GM12878 (cell line): ENCODE measurements at regions not wholly inside any gene's neighbourhood (a gene's known extent, or its start where the extent isn't known, plus 50 kb on each side); places are given as distances from the start of the nearest gene placed in this dataset.

Experiments used
- ATAC-seq: fragments of 200-7000 bp; cut with Tn5 transposase; 3 replicates; pipeline ENCODE4 v1.9.1; 2020; ENCODE audit warnings: mild to moderate bottlenecking, moderate library complexity
- BruUV-seq: library from RNA; stranded (reverse); fragments of 400-500 nt; replicated peaks from 2 replicates; lab custom pipeline; 2021; lab: Mats Ljungman, UMichigan
- CTCF ChIA-PET: fragments of 300-600 bp; sonication (Branson Sonifier 250); formaldehyde crosslinking; extraction: SDS; loops from one replicate; lab custom pipeline; 2021; ENCODE audit warnings: inconsistent platforms; lab: Yijun Ruan, JAX
- POLR2A ChIA-PET: fragments of 350-600 bp; formaldehyde crosslinking; extraction: SDS; loops from one replicate; lab custom pipeline; 2021; ENCODE audit warnings: inconsistent platforms; lab: Charles Lee
- RAD21 ChIA-PET: fragments of 300-600 bp; sonication (Branson Sonifier 250); formaldehyde crosslinking; loops from one replicate; lab custom pipeline; 2023; ENCODE audit warnings: antibody characterized with exemption; ENCODE audit not compliant: unreplicated experiment; lab: Charles Lee
- SMC1A ChIA-PET: fragments of 300-600 bp; sonication (Branson Sonifier 250); formaldehyde crosslinking; loops from one replicate; lab custom pipeline; 2023; ENCODE audit not compliant: unreplicated experiment, uncharacterized antibody; lab: Charles Lee
- DNase-seq: peaks from one replicate; pipeline ENCODE4 v3.0.0-alpha.2; 2011; ENCODE audit warnings: low read depth, low spot score
- FAIRE-seq: peaks from 3 replicates; lab custom pipeline; 2011; peaks lifted over from hg19 to GRCh38; lab: Jason Lieb, UNC
- H2AFZ ChIP-seq: 2 replicates; pipeline ENCODE4 v1.6.0; 2011; ENCODE audit warnings: low read depth, low read length, control low read depth; ENCODE audit not compliant: control insufficient read depth
- H3K27ac ChIP-seq: 2 replicates; pipeline ENCODE4 v1.5.1; 2011; ENCODE audit warnings: control low read depth; ENCODE audit not compliant: control insufficient read depth, insufficient read depth
- H3K27me3 ChIP-seq, 2 experiments: replicated peaks in 1 of 2; 2 replicates each; pipeline versions ENCODE4 v1.6.0 to v1.6.1; 2011; ENCODE audit warnings: low read length in 1 of 2; ENCODE audit not compliant: control insufficient read depth in 2 of 2, insufficient read depth in 2 of 2
- H3K36me3 ChIP-seq, 2 experiments: 2 replicates each; pipeline ENCODE4 v1.5.1; 2011; ENCODE audit warnings: low read length in 1 of 2; ENCODE audit not compliant: control insufficient read depth in 2 of 2, insufficient read depth in 2 of 2
- H3K4me1 ChIP-seq: 2 replicates; pipeline ENCODE4 v1.6.1; 2011; ENCODE audit warnings: mild to moderate bottlenecking, low read length, moderate library complexity, mixed read lengths; ENCODE audit not compliant: control insufficient read depth, insufficient read depth
- H3K4me2 ChIP-seq: 2 replicates; pipeline ENCODE4 v1.6.0; 2011; ENCODE audit warnings: control low read depth; ENCODE audit not compliant: control insufficient read depth, insufficient read depth
- H3K4me3 ChIP-seq: fragments of 200-600 bp; sonication (generic); 2 replicates; pipeline ENCODE4 v1.5.1; 2016
- H3K79me2 ChIP-seq: 2 replicates; pipeline ENCODE4 v1.6.0; 2011; ENCODE audit warnings: low read length; ENCODE audit not compliant: control insufficient read depth, insufficient read depth
- H3K9ac ChIP-seq: 2 replicates; pipeline ENCODE4 v1.8.0; 2011; ENCODE audit warnings: low read length, control low read depth, mixed read lengths; ENCODE audit not compliant: control insufficient read depth, insufficient read depth
- H3K9me3 ChIP-seq: replicated peaks from 3 replicates; pipeline ENCODE4 v1.5.1; 2011; ENCODE audit warnings: mild to moderate bottlenecking, low read length; ENCODE audit not compliant: control insufficient read depth, insufficient read depth
- H4K20me1 ChIP-seq: 2 replicates; pipeline ENCODE4 v1.6.0; 2011; ENCODE audit not compliant: control insufficient read depth, insufficient read depth
- CHD4 ChIP-seq: fragments of 200-600 bp; sonication (generic); IDR thresholded peaks from 2 replicates; pipeline ENCODE4 v1.6.1; 2016; ENCODE audit warnings: mild to moderate bottlenecking
- ETV6 ChIP-seq, 2 experiments: fragments of 450-650 bp in 1 of 2; IDR thresholded peaks in 1 of 2; conservative IDR thresholded peaks in 1 of 2; 2 replicates each; pipeline ENCODE4 v1.6.1; 2014; ENCODE audit warnings: antibody characterized with exemption in 1 of 2, borderline replicate concordance in 1 of 2, low read depth in 1 of 2, mild to moderate bottlenecking in 1 of 2, moderate library complexity in 1 of 2
- MTA2 ChIP-seq: fragments of 450-650 bp; IDR thresholded peaks from 2 replicates; pipeline ENCODE4 v1.6.1; 2016; ENCODE audit warnings: low read depth, mild to moderate bottlenecking, moderate library complexity
- SPI1 ChIP-seq: IDR thresholded peaks from 2 replicates; pipeline ENCODE4 v1.6.1; 2011; ENCODE audit warnings: low read depth, mild to moderate bottlenecking, low read length, moderate library complexity, borderline replicate concordance; ENCODE audit not compliant: insufficient read depth
- SUPT20H ChIP-seq: IDR thresholded peaks from 2 replicates; pipeline ENCODE4 v1.6.1; 2011; ENCODE audit warnings: low read depth, mild to moderate bottlenecking, low read length, moderate library complexity, borderline replicate concordance; ENCODE audit not compliant: control insufficient read depth
- whole genome bisulfite sequencing: methylation state at CpG from one replicate; pipeline ENCODE4 v1.1.6; 2016; ENCODE audit warnings: low lambda C conversion rate; ENCODE audit not compliant: insufficient replicate concordance, insufficient coverage; ENCODE audit errors: missing lambda C conversion rate; 5-methylcytosine and 5-hydroxymethylcytosine counted together
- in situ Hi-C: fragments of 300-500 bp; cut with MboI; formaldehyde crosslinking; loops from 9 replicates; pipeline ENCODE4 v1.14.3; 2018; ENCODE audit warnings: mixed read lengths
- intact Hi-C: fragments of 100-400 bp; cut with micrococcal nuclease; formaldehyde crosslinking; loops from one replicate; pipeline ENCODE4 v1.14.2; 2022; ENCODE audit not compliant: unreplicated experiment
- TF ChIP-seq, protein P1 (sequence below): fragments of 450-650 bp; IDR thresholded peaks from 2 replicates; pipeline ENCODE4 v1.6.1; 2016; ENCODE audit warnings: mild to moderate bottlenecking
- TF ChIP-seq, protein P2 (sequence below): IDR thresholded peaks from 2 replicates; pipeline ENCODE4 v1.6.1; 2012; ENCODE audit warnings: improper control_type of control experiment, low read depth, low read length; ENCODE audit not compliant: insufficient replicate concordance
- TF ChIP-seq, protein P3 (sequence below): fragments of 450-650 bp; IDR thresholded peaks from 2 replicates; pipeline ENCODE4 v1.6.1; 2017; ENCODE audit warnings: mild to moderate bottlenecking

DNA sequence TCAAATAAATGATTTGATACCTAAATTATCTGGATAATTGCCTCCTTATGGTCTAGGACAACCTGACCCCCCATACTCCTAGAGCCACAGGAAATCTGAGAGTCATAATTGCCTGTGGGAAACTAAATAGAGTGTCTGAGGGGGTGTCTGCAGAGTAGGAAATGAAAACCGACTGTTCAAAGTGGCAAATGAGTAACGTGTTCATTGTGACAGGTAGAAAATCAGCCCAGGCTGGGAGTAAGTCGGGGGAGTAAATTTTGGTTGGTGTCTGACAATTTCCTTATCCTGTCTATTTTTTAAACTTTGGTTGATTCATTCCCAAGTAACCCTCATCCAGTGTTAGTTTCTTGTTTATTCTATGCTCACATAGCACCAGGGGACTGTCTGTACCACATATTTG lies 51.6 kb upstream of the HOXC13 start:
- Histone ChIP-seq H3K9ac (no peak overlapping the region), H3K27me3 (no peaks in the 10 kb centered on the region), H3K9me3 (no peaks in the 10 kb centered on the region), H3K4me3 (no peak overlapping the region), H3K79me2 (no peaks in the 10 kb centered on the region), H3K27ac (no peak overlapping the region), H4K20me1 (no peaks in the 10 kb centered on the region; the same call in 1 of the 2 replicates), H3K36me3 (no peaks in the 10 kb centered on the region), H3K4me2 (no peak overlapping the region), H2AFZ (no peak overlapping the region), H3K4me1 (no peaks in the 10 kb centered on the region)
- POLR2A ChIA-PET: no interaction called here
- TF ChIP-seq, protein P1, sequence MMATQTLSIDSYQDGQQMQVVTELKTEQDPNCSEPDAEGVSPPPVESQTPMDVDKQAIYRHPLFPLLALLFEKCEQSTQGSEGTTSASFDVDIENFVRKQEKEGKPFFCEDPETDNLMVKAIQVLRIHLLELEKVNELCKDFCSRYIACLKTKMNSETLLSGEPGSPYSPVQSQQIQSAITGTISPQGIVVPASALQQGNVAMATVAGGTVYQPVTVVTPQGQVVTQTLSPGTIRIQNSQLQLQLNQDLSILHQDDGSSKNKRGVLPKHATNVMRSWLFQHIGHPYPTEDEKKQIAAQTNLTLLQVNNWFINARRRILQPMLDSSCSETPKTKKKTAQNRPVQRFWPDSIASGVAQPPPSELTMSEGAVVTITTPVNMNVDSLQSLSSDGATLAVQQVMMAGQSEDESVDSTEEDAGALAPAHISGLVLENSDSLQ: no peak
- TF ChIP-seq MTA2: no peak
- no TSS peak for BruUV-seq
- FAIRE-seq (no peak), ATAC-seq (no peak), DNase-seq (no peak)
- 9% methylated on average over 3 of the region's 3 CpGs for WGBS
- intact Hi-C loops: no loop called here
- RAD21 ChIA-PET: no interaction called here
- in situ Hi-C loops: no loop called here
- SMC1A ChIA-PET: no interaction called here
- CTCF ChIA-PET: no interaction called here

DNA sequence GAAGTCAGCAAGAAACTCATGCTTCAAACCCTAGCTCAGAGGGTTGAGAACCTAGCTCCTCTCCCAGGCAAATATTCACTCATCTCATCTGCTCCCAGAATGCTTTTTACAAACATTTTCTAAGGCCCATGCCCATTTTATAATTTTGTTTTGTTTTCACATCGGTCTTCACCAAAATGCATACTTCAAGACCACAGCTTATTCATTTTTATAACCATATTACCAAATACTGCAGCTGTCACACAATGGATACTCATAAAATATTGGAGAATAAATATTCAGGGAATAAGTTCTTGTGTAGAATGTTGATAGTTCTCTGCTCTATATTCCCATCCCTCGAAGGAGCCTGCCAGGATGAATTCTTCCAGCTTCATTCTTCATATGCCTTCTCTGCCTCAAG lies 50.8 kb upstream of the HOXC13 start:
- ChIA-PET SMC1A (interaction anchor here (1.6 kb wide), 1 partner anchor 12 kb away, joined by 5 read pairs; no protein-coding TSS in a partner anchor), RAD21 (no interaction called here), POLR2A (no interaction called here), CTCF (interaction anchor here (0.8 to 1.2 kb wide), 3 partner anchors 19 to 144 kb away, joined by 3 read pairs; no protein-coding TSS in a partner anchor)
- H3K9ac ChIP-seq: no peak overlapping the region
- intact Hi-C loops: no loop called here
- WGBS: 18% methylated on average over 2 of the region's 2 CpGs
- H3K27ac ChIP-seq: no peak overlapping the region
- DNase-seq (no peak), ATAC-seq (no peak), FAIRE-seq (no peak)
- H2AFZ ChIP-seq: no peak overlapping the region
- no peaks in the 10 kb centered on the region for H3K27me3 ChIP-seq
- H3K36me3 ChIP-seq: no peaks in the 10 kb centered on the region
- H3K9me3 ChIP-seq: no peaks in the 10 kb centered on the region
- TF ChIP-seq SUPT20H: no peak
- no peak for TF ChIP-seq SPI1
- TF ChIP-seq CHD4: no peak
- no peak for TF ChIP-seq ETV6 (conservative IDR thresholded peaks at IDR 0.05 in 1 of 2, IDR thresholded peaks at IDR 0.05 in 1 of 2; ENCODE audit: borderline replicate concordance in 1 of 2, low read depth in 1 of 2)
- TF ChIP-seq, protein P2, sequence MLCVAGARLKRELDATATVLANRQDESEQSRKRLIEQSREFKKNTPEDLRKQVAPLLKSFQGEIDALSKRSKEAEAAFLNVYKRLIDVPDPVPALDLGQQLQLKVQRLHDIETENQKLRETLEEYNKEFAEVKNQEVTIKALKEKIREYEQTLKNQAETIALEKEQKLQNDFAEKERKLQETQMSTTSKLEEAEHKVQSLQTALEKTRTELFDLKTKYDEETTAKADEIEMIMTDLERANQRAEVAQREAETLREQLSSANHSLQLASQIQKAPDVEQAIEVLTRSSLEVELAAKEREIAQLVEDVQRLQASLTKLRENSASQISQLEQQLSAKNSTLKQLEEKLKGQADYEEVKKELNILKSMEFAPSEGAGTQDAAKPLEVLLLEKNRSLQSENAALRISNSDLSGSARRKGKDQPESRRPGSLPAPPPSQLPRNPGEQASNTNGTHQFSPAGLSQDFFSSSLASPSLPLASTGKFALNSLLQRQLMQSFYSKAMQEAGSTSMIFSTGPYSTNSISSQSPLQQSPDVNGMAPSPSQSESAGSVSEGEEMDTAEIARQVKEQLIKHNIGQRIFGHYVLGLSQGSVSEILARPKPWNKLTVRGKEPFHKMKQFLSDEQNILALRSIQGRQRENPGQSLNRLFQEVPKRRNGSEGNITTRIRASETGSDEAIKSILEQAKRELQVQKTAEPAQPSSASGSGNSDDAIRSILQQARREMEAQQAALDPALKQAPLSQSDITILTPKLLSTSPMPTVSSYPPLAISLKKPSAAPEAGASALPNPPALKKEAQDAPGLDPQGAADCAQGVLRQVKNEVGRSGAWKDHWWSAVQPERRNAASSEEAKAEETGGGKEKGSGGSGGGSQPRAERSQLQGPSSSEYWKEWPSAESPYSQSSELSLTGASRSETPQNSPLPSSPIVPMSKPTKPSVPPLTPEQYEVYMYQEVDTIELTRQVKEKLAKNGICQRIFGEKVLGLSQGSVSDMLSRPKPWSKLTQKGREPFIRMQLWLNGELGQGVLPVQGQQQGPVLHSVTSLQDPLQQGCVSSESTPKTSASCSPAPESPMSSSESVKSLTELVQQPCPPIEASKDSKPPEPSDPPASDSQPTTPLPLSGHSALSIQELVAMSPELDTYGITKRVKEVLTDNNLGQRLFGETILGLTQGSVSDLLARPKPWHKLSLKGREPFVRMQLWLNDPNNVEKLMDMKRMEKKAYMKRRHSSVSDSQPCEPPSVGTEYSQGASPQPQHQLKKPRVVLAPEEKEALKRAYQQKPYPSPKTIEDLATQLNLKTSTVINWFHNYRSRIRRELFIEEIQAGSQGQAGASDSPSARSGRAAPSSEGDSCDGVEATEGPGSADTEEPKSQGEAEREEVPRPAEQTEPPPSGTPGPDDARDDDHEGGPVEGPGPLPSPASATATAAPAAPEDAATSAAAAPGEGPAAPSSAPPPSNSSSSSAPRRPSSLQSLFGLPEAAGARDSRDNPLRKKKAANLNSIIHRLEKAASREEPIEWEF: no peak
- TF ChIP-seq, protein P3, sequence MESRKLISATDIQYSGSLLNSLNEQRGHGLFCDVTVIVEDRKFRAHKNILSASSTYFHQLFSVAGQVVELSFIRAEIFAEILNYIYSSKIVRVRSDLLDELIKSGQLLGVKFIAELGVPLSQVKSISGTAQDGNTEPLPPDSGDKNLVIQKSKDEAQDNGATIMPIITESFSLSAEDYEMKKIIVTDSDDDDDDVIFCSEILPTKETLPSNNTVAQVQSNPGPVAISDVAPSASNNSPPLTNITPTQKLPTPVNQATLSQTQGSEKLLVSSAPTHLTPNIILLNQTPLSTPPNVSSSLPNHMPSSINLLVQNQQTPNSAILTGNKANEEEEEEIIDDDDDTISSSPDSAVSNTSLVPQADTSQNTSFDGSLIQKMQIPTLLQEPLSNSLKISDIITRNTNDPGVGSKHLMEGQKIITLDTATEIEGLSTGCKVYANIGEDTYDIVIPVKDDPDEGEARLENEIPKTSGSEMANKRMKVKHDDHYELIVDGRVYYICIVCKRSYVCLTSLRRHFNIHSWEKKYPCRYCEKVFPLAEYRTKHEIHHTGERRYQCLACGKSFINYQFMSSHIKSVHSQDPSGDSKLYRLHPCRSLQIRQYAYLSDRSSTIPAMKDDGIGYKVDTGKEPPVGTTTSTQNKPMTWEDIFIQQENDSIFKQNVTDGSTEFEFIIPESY: no peak
- no peaks in the 10 kb centered on the region; the same call in 1 of the 2 replicates for H4K20me1 ChIP-seq
- H3K4me3 ChIP-seq: no peak overlapping the region
- in situ Hi-C loops: no loop called here
- H3K79me2 ChIP-seq: no peaks in the 10 kb centered on the region
- no peaks in the 10 kb centered on the region for H3K4me1 ChIP-seq
- no peak overlapping the region for H3K4me2 ChIP-seq
- BruUV-seq: no TSS peak
